ENCODE measurements at regions not wholly inside any gene's neighbourhood (a gene's known extent, or its start where the extent isn't known, plus 50 kb on each side); places are given as distances from the start of the nearest gene placed in this dataset.

- no peak overlapping the region for H3K4me3 ChIP-seq (replicated peaks; ENCODE audit: insufficient read depth, low read length)
- no peaks in the 10 kb centered on the region for H3K27me3 ChIP-seq (ENCODE audit: insufficient read depth, poor library complexity, severe bottlenecking)
- no peak for TF ChIP-seq REST (IDR thresholded peaks at IDR 0.05; ENCODE audit: insufficient replicate concordance, low read depth)
- no peak for TF ChIP-seq SPI1 (IDR thresholded peaks at IDR 0.05; ENCODE audit: borderline replicate concordance, low read depth)
- TF ChIP-seq GABPA (IDR thresholded peaks at IDR 0.05; ENCODE audit: low read depth) = no peak
- DNase-seq (ENCODE audit: low read depth in 1 of 2, low spot score in 1 of 2) = no peak
- no peak overlapping the region for H3K27ac ChIP-seq (replicated peaks)
Observed at GRCh38 chr6:138036111-138036510, 71.1 kb downstream of the PERP start.

GRCh38 chr6:138037009-138037504 lies 70.2 kb downstream of the PERP start:
- no peak overlapping the region for H3K27ac ChIP-seq (replicated peaks)
- H3K4me3 ChIP-seq (replicated peaks; ENCODE audit: insufficient read depth, low read length) = no peak overlapping the region
- no peak for DNase-seq (ENCODE audit: low read depth in 1 of 2, low spot score in 1 of 2)
- TF ChIP-seq GABPA (IDR thresholded peaks at IDR 0.05; ENCODE audit: low read depth) (no peak), POLR2AphosphoS5 (IDR thresholded peaks at IDR 0.05; ENCODE audit: low read depth) (no peak), CTCF (IDR thresholded peaks at IDR 0.05; ENCODE audit: insufficient read depth, low read length) (no peak), SPI1 (IDR thresholded peaks at IDR 0.05; ENCODE audit: borderline replicate concordance, low read depth) (no peak), REST (IDR thresholded peaks at IDR 0.05; ENCODE audit: insufficient replicate concordance, low read depth) (no peak)
- H3K27me3 ChIP-seq (ENCODE audit: insufficient read depth, poor library complexity, severe bottlenecking) = no peaks in the 10 kb centered on the region

GRCh38 chr6:138038142-138038870 lies 68.9 kb downstream of the PERP start:
- DNase-seq (ENCODE audit: low read depth in 1 of 2, low spot score in 1 of 2) = no peak
- H3K27ac ChIP-seq (replicated peaks) = no peak overlapping the region

More at GRCh38 chr6:138038142-138038870, 68.9 kb downstream of the PERP start:
- TF ChIP-seq GABPA (IDR thresholded peaks at IDR 0.05; ENCODE audit: low read depth) (no peak), POLR2AphosphoS5 (IDR thresholded peaks at IDR 0.05; ENCODE audit: low read depth) (no peak), REST (IDR thresholded peaks at IDR 0.05; ENCODE audit: insufficient replicate concordance, low read depth) (no peak), SPI1 (IDR thresholded peaks at IDR 0.05; ENCODE audit: borderline replicate concordance, low read depth) (no peak), CTCF (IDR thresholded peaks at IDR 0.05; ENCODE audit: insufficient read depth, low read length) (no peak)
- Histone ChIP-seq H3K4me3 (replicated peaks; ENCODE audit: insufficient read depth, low read length) (no peak overlapping the region), H3K27me3 (ENCODE audit: insufficient read depth, poor library complexity, severe bottlenecking) (no peaks in the 10 kb centered on the region)
